Liver (tissue), 3 donors: ENCODE measurements at regions not wholly inside any gene's neighbourhood (a gene's known extent, or its start where the extent isn't known, plus 50 kb on each side); places are given as distances from the start of the nearest gene placed in this dataset.

Source experiments
- EGR1 ChIP-seq, 2 donors: IDR thresholded peaks; 2 replicates each; pipeline ENCODE4 v1.6.1; 2016 to 2018; ENCODE audit warnings: antibody characterized with exemption in 2 of 2, low read depth in 2 of 2
- JUND ChIP-seq, 2 donors: IDR thresholded peaks; 2 replicates each; pipeline ENCODE4 v1.6.1; 2016; ENCODE audit warnings: antibody characterized with exemption in 2 of 2
- RAD21 ChIP-seq, 2 donors: IDR thresholded peaks; 2 replicates each; pipeline ENCODE4 v1.6.1; 2016; ENCODE audit warnings: antibody characterized with exemption in 2 of 2, mild to moderate bottlenecking in 2 of 2
- TAF1 ChIP-seq: conservative IDR thresholded peaks from 2 replicates; pipeline ENCODE4 v1.6.1; 2016; ENCODE audit warnings: antibody characterized with exemption, mild to moderate bottlenecking
- YY1 ChIP-seq: IDR thresholded peaks from 2 replicates; pipeline ENCODE4 v1.6.1; 2016; ENCODE audit warnings: antibody characterized with exemption, mild to moderate bottlenecking
- TF ChIP-seq, protein P1 (sequence below): fragments of 150-350 bp; IDR thresholded peaks from 2 replicates; pipeline ENCODE4 v1.5.1; 2017; ENCODE audit warnings: improper control_type of control experiment, low read depth, low read length; ENCODE audit not compliant: missing input control
- TF ChIP-seq, protein P2 (sequence below): IDR thresholded peaks from 2 replicates; pipeline ENCODE4 v1.6.1; 2016; ENCODE audit warnings: antibody characterized with exemption, mild to moderate bottlenecking
- TF ChIP-seq, protein P3 (sequence below): IDR thresholded peaks from 2 replicates; pipeline ENCODE4 v1.6.1; 2016; ENCODE audit warnings: antibody characterized with exemption
- donor health status: healthy.
- donor health status: healthy.

DNA sequence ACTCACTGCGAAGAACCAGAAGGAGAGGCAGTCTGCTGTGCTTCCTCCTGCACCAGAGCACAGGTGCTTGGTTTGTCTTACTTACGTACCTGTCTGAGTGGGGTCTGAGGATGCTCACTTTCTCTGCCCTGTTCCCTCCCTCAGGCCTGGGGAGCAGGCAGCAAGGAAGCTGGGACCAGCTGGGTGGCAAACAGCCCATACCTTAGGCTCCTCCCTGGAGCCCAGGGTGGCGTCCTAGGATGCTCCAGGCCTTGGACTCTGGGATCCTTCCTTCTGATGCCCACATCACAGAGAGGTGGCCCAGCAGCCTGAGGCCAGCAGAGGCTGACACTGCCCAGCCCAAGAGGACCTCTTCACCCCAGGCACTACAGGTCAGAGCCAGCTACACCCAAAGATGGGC, 593.2 kb downstream of the BRD1 start:
- TF ChIP-seq, protein P1, sequence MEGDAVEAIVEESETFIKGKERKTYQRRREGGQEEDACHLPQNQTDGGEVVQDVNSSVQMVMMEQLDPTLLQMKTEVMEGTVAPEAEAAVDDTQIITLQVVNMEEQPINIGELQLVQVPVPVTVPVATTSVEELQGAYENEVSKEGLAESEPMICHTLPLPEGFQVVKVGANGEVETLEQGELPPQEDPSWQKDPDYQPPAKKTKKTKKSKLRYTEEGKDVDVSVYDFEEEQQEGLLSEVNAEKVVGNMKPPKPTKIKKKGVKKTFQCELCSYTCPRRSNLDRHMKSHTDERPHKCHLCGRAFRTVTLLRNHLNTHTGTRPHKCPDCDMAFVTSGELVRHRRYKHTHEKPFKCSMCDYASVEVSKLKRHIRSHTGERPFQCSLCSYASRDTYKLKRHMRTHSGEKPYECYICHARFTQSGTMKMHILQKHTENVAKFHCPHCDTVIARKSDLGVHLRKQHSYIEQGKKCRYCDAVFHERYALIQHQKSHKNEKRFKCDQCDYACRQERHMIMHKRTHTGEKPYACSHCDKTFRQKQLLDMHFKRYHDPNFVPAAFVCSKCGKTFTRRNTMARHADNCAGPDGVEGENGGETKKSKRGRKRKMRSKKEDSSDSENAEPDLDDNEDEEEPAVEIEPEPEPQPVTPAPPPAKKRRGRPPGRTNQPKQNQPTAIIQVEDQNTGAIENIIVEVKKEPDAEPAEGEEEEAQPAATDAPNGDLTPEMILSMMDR = no peak
- TF ChIP-seq YY1 (no peak), RAD21 (IDR thresholded peaks at IDR 0.05) (no peak), JUND (IDR thresholded peaks at IDR 0.05) (no peak), TAF1 (no peak), EGR1 (IDR thresholded peaks at IDR 0.05; ENCODE audit: low read depth in 2 of 2) (no peak)
- TF ChIP-seq, protein P2, sequence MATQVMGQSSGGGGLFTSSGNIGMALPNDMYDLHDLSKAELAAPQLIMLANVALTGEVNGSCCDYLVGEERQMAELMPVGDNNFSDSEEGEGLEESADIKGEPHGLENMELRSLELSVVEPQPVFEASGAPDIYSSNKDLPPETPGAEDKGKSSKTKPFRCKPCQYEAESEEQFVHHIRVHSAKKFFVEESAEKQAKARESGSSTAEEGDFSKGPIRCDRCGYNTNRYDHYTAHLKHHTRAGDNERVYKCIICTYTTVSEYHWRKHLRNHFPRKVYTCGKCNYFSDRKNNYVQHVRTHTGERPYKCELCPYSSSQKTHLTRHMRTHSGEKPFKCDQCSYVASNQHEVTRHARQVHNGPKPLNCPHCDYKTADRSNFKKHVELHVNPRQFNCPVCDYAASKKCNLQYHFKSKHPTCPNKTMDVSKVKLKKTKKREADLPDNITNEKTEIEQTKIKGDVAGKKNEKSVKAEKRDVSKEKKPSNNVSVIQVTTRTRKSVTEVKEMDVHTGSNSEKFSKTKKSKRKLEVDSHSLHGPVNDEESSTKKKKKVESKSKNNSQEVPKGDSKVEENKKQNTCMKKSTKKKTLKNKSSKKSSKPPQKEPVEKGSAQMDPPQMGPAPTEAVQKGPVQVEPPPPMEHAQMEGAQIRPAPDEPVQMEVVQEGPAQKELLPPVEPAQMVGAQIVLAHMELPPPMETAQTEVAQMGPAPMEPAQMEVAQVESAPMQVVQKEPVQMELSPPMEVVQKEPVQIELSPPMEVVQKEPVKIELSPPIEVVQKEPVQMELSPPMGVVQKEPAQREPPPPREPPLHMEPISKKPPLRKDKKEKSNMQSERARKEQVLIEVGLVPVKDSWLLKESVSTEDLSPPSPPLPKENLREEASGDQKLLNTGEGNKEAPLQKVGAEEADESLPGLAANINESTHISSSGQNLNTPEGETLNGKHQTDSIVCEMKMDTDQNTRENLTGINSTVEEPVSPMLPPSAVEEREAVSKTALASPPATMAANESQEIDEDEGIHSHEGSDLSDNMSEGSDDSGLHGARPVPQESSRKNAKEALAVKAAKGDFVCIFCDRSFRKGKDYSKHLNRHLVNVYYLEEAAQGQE = no peak
- TF ChIP-seq, protein P3, sequence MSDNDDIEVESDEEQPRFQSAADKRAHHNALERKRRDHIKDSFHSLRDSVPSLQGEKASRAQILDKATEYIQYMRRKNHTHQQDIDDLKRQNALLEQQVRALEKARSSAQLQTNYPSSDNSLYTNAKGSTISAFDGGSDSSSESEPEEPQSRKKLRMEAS = no peak
